Caco-2 (cell line): ENCODE measurements at regions not wholly inside any gene's neighbourhood (a gene's known extent, or its start where the extent isn't known, plus 50 kb on each side); places are given as distances from the start of the nearest gene placed in this dataset.

Experiments used
- BruUV-seq: library from RNA; stranded (reverse); fragments of 400-500 nt; replicated peaks from 2 replicates; lab custom pipeline; 2021; lab: Mats Ljungman, UMichigan
- CTCF ChIA-PET: fragments of 300-600 bp; sonication (Branson Sonifier 250); formaldehyde crosslinking; loops from one replicate; lab custom pipeline; 2022; ENCODE audit warnings: antibody characterized with exemption; lab: Charles Lee
- POLR2A ChIA-PET: fragments of 300-600 bp; sonication (Branson Sonifier 250); formaldehyde crosslinking; loops from one replicate; lab custom pipeline; 2022; ENCODE audit warnings: antibody characterized with exemption; lab: Charles Lee
- DNase-seq, 2 experiments: peaks; one replicate each; pipeline versions ENCODE4 v3.0.0 to v3.0.0-alpha.2; 2020 to 2022
- H3K27me3 ChIP-seq: replicated peaks from 2 replicates; pipeline ENCODE4 v1.6.0; 2011; ENCODE audit warnings: low read length; ENCODE audit not compliant: control insufficient read depth, insufficient read depth
- H3K36me3 ChIP-seq: 2 replicates; pipeline ENCODE4 v1.5.1; 2011; ENCODE audit warnings: low read length; ENCODE audit not compliant: control insufficient read depth, insufficient read depth
- H3K4me1 ChIP-seq: fragments of 250-450 bp; sonication (Bioruptor Pico); 2 replicates; pipeline ENCODE4 v1.5.1; 2020; ENCODE audit warnings: mild to moderate bottlenecking
- H3K4me3 ChIP-seq: 2 replicates; pipeline ENCODE4 v1.5.1; 2011; ENCODE audit warnings: low read depth, mild to moderate bottlenecking, control low read depth, low read length
- H3K9me3 ChIP-seq: fragments of 250-450 bp; sonication (Bioruptor Pico); 2 replicates; pipeline ENCODE4 v1.5.1; 2020; ENCODE audit warnings: mild to moderate bottlenecking, moderate library complexity
- H3K27ac Mint-ChIP-seq: one replicate; pipeline ENCODE4 v1.8.0; 2022; ENCODE audit warnings: mixed read lengths; ENCODE audit not compliant: unreplicated experiment
- H3K27me3 Mint-ChIP-seq: one replicate; pipeline ENCODE4 v1.8.0; 2022; ENCODE audit warnings: mixed read lengths; ENCODE audit not compliant: insufficient read depth, unreplicated experiment
- H3K36me3 Mint-ChIP-seq: one replicate; pipeline ENCODE4 v1.8.0; 2022; ENCODE audit warnings: mild to moderate bottlenecking, mixed read lengths; ENCODE audit not compliant: insufficient read depth, unreplicated experiment
- H3K4me1 Mint-ChIP-seq: one replicate; pipeline ENCODE4 v1.8.0; 2022; ENCODE audit warnings: low read depth, mixed read lengths; ENCODE audit not compliant: unreplicated experiment
- H3K4me3 Mint-ChIP-seq: one replicate; pipeline ENCODE4 v1.8.0; 2022; ENCODE audit warnings: mild to moderate bottlenecking, moderate library complexity, mixed read lengths; ENCODE audit not compliant: unreplicated experiment
- H3K9me3 Mint-ChIP-seq: one replicate; pipeline ENCODE4 v1.8.0; 2022; ENCODE audit warnings: mixed read lengths; ENCODE audit not compliant: unreplicated experiment
- CTCF ChIP-seq, 2 experiments: fragments of 200-600 bp in 1 of 2; IDR thresholded peaks; 1 replicate in 1 of 2; 2 replicates in 1 of 2; pipeline versions ENCODE4 v1.5.1 to v1.8.0; 2011 to 2022; ENCODE audit warnings: antibody characterized with exemption in 1 of 2, control low read depth in 1 of 2, inconsistent platforms in 1 of 2, low read depth in 1 of 2, low read length in 1 of 2, mild to moderate bottlenecking in 1 of 2, moderate library complexity in 1 of 2; ENCODE audit not compliant: insufficient read depth in 1 of 2, severe bottlenecking in 1 of 2, unreplicated experiment in 1 of 2
- intact Hi-C: fragments of 100-400 bp; cut with micrococcal nuclease; formaldehyde crosslinking; loops from one replicate; pipeline ENCODE4 v1.10.0; 2022; ENCODE audit not compliant: unreplicated experiment

GRCh38 chrX:44032479-44032878 lies 59.3 kb upstream of the NDP start:
- CTCF ChIA-PET, result no interaction called here
- no peaks in the 10 kb centered on the region for H3K36me3 ChIP-seq
- Mint-ChIP-seq H3K4me3 (no peak overlapping the region), H3K4me1 (no peaks in the 10 kb centered on the region), H3K36me3 (no peaks in the 10 kb centered on the region), H3K27ac (no peak overlapping the region), H3K27me3 (peaks cover 3% of the 10 kb centered on the region), H3K9me3 (peaks cover 9% of the 10 kb centered on the region)
- intact Hi-C loops, result no loop called here
- POLR2A ChIA-PET, result no interaction called here
- BruUV-seq, result no TSS peak
- no peaks in the 10 kb centered on the region for H3K9me3 ChIP-seq
- H3K27me3 ChIP-seq, result no peaks in the 10 kb centered on the region
- no peak for TF ChIP-seq CTCF (IDR thresholded peaks at IDR 0.05; ENCODE audit: insufficient read depth in 1 of 2, low read depth in 1 of 2, low read length in 1 of 2, severe bottlenecking in 1 of 2, unreplicated experiment in 1 of 2)
- no peak for DNase-seq
- H3K4me1 ChIP-seq, result no peaks in the 10 kb centered on the region
- H3K4me3 ChIP-seq, result no peak overlapping the region

GRCh38 chrX:44025555-44025954 lies 52.4 kb upstream of the NDP start:
- H3K4me1 Mint-ChIP-seq, result no peaks in the 10 kb centered on the region
- Histone ChIP-seq H3K4me1 (no peaks in the 10 kb centered on the region), H3K4me3 (no peak overlapping the region), H3K9me3 (no peaks in the 10 kb centered on the region), H3K36me3 (no peaks in the 10 kb centered on the region), H3K27me3 (no peaks in the 10 kb centered on the region)
- H3K27ac Mint-ChIP-seq, result no peak overlapping the region
- intact Hi-C loops, result no loop called here
- CTCF ChIA-PET, result interaction anchor here (2.0 kb wide), 1 partner anchor 67 kb away, joined by 4 read pairs; no protein-coding TSS in a partner anchor
- peaks cover 3% of the 10 kb centered on the region for H3K27me3 Mint-ChIP-seq
- no peak overlapping the region for H3K4me3 Mint-ChIP-seq
- no peak for DNase-seq
- no peaks in the 10 kb centered on the region for H3K36me3 Mint-ChIP-seq
- BruUV-seq, result no TSS peak
- peaks cover 9% of the 10 kb centered on the region for H3K9me3 Mint-ChIP-seq
- POLR2A ChIA-PET, result no interaction called here
- TF ChIP-seq CTCF (IDR thresholded peaks at IDR 0.05; ENCODE audit: insufficient read depth in 1 of 2, low read depth in 1 of 2, low read length in 1 of 2, severe bottlenecking in 1 of 2, unreplicated experiment in 1 of 2), result no peak
